GM18909 (cell line): ENCODE measurements at regions not wholly inside any gene's neighbourhood (a gene's known extent, or its start where the extent isn't known, plus 50 kb on each side); places are given as distances from the start of the nearest gene placed in this dataset.
"Not testable (repeated sequence)": the region's sequence is repeated elsewhere in the genome, so short reads cannot be mapped to it uniquely, and the experiment has no call there.

Experiments
- ATAC-seq: cut with Tn5 transposase; IDR thresholded peaks from one replicate; pipeline ENCODE4 v1.9.1; 2021; ENCODE audit warnings: mild to moderate bottlenecking; ENCODE audit not compliant: unreplicated experiment, poor library complexity

GRCh38 chr9:31185831-31186230, 1198.6 kb upstream of the ACO1 start:
- ATAC-seq: no peak

- no peak for ATAC-seq
Observed at GRCh38 chr9:31188496-31188895, 1195.9 kb upstream of the ACO1 start.

GRCh38 chr9:31210978-31211570, 1173.4 kb upstream of the ACO1 start:
- ATAC-seq: peak; percentile 87

GRCh38 chr9:31229976-31230375, 1154.5 kb upstream of the ACO1 start:
- not testable (repeated sequence) for ATAC-seq

- ATAC-seq: no peak
Observed at GRCh38 chr9:31232485-31232884, 1152.0 kb upstream of the ACO1 start.

DNA sequence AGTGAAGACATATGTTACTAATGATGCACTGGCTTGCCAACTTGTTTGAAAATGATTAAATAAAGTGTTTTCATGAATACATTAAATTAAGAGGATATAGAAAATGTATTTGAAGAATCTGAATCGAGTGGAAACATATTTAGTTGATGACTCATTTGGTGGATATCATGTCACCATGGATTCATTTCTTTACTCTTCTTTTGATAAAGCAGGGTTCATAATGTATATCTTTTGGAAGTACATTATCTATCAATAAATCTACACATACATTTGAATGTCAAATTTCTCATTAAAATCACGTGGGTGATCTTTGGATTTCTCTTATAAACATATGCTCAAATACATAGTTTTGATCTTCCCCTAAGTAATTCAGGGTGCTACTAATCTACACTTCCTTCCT, 1148.1 kb upstream of the ACO1 start:
- no peak for ATAC-seq

DNA sequence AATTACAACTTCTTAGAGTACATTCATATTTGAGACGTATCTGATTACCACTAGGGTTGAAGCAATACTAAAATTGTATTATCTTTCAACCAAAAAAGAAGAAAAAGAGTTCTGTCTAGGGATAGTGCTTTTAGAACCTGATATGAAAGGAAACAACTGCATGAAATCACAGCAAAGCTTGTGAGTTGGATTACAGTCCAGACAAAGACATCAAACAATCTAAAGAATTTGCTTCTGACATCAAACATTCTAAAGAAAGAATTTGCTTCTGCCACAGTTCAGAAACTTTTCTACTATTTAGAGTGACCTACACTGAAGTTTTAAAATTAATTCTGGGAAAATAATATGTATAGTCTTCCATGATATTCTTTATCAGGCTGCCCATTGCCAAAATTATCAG, 1141.1 kb upstream of the ACO1 start:
- ATAC-seq: no peak

GRCh38 chr9:31248156-31248555, 1136.3 kb upstream of the ACO1 start:
- ATAC-seq: no peak

DNA sequence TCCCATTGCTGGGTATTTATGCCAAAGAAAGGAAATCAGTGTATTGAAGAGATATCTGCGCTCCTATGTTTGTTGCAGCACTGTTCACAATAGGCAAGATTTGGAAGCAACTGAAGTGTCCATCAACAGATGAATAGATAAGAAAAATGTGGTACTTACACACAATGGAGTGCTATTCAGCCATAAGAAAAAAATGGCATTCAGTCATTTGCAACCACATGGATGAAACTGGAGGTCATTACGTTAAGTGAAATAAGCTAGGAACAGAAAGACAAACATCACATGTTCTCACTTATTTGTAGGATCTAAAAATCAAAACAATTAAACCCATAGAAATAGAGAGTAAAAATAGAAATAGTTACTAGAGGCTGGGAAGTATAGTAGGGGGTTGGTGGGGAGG, 1133.1 kb upstream of the ACO1 start:
- ATAC-seq: no peak

DNA sequence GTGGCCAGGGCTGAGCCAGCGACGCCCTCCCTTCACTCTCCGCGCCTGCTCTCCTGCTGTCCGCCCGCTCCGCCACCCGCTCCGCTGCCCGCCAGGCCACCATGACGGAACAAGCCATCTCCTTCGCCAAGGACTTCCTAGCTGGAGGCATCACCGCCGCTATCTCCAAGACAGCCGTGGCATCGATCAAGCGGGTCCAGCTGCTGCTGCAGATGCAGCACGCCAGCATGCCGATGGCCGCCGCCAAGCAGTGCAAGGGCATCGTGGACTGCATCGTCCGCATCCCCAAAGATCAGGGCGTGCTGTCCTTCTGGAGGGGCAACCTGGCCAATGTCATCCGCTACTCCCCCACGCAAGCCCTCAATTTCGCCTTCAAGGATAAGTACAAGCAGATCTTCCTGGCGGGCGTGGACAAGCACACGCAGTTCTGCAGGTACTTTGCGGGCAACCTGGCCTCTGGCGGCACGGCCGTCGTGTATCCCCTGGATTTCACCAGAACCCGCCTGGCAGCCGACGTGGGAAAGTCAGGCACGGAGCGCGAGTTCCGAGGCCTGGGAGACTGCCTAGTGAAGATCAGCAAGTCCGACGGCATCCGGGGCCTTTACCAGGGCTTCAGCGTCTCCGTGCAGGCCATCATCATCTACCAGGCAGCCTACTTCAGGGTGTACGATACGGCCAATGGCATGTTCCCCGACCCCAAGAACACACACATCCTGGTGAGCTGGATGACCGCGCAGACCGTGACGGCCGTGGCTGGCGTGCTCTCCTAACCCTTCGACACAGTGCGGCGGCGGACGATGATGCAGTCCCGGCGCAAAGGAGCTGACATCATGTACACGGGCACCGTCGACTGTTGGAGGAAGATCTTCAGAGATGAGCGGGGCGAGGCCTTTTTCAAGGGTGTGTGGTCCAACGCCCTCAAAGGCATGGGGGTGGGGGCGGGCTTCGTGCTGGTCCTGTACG, 1130.4 kb upstream of the ACO1 start:
- no peak for ATAC-seq

DNA sequence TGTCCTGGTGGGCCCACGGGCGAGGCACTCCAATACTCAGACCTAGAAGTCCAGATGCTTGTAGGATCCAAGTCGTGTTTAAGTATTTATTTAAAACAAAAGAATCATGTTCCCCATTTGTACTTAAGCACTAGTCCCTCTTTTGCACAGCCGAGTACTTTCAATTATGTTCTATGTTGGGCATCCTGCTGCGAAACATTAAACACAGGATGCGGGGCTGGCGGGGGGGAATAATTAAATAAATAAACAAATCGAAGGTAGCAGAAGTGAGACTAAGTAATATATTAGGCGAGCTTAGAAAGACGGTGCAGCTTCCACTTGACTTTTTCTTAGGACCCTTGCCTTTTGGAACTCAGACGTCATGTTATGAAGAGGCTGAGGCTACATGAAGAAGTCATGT, 1129.2 kb upstream of the ACO1 start:
- ATAC-seq: no peak

DNA sequence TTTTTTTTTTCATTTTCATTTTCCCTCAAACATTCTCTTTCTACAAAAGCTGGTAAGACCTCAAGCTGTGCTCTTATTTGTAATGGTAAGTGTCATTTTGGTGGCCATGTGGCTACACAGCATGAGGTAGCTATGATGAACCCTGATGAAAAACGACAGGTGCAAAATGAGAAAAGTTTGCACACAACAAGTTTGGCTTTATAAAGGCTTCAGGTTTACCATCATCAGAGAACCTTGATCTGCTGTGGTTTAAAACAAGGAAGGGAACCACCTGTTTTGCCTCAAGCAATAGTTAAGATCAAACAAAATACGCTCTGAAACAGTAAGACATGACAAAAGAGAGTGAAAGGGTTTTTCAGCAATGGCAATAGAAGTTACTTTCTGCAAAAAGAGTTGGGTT, 1124.6 kb upstream of the ACO1 start:
- ATAC-seq: no peak

DNA sequence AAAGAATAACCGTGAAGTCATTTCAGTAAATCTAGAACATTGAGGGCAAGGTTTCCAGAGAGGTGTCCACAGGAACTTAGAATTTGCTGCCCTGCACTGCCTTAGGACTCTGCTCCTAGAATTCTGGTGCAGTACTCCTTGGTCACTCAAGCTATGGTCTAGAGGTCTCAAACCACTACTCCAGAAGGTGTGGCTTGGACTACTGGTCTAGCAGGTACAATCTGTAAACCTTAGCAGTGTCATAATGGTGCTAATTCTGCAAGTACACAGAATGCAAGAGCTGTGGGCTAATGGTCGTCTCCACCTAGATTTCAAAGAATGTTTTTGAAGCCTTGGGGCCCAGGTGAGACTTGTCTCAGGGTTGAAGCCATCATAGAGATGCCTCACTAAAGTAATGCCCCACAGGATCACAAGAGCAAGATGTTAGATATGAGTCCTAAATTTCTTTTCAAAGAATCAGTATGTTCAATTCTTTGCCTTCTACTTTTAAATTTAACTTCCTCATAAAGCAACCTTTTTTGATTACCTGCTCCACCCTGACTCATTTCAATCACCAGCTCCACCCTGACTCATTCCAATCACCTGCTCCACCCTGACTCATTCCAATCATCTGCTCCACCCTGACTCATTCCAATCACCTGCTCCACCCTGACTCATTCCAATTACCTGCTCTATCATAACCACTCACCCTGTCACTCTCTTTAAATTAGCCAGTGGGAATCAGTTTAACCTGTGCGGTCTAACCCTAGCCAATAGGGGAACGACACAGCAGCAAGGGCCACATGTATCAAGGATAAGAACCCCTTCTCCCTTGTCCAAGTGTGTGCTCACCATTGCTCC, 1111.8 kb upstream of the ACO1 start:
- no peak for ATAC-seq

DNA sequence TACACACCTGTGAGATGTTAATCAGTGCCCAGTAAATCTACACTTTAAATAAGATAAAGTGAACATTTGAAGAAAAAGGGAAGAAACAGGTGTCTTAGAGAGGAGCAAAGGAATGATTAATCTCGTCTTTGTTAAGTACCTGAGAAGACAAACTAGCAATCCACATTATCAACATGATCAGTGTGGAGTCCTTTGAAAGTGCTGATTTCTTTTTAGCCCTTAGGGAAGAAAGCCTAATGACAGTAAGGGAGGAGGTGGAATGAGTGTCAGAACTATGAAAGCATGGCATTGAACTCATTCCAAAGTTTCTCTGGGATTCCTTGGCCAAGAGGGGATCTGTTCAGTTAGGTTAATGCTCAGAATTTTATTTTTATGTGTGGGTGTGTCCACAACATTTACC, 1109.0 kb upstream of the ACO1 start:
- no peak for ATAC-seq

DNA sequence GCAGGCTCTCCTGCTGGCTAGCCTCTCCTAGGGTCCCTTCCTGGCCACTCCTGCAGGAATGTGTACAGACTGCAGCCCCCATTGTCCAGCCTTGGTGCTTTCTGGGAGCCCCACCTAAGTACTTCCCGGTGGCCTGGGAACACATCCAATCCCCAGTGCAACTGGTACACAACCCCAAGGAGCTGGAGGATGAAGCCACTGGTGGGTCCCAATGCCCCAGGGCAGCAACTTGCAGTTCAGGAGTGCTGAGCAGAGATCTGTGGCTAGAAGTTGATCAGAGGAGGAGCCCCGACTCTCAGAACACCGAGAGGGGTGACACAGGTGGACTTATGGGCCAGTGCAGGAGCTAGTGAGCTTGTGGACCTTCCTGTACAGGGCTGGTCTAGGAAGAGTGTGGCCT, 1093.7 kb upstream of the ACO1 start:
- no peak for ATAC-seq

DNA sequence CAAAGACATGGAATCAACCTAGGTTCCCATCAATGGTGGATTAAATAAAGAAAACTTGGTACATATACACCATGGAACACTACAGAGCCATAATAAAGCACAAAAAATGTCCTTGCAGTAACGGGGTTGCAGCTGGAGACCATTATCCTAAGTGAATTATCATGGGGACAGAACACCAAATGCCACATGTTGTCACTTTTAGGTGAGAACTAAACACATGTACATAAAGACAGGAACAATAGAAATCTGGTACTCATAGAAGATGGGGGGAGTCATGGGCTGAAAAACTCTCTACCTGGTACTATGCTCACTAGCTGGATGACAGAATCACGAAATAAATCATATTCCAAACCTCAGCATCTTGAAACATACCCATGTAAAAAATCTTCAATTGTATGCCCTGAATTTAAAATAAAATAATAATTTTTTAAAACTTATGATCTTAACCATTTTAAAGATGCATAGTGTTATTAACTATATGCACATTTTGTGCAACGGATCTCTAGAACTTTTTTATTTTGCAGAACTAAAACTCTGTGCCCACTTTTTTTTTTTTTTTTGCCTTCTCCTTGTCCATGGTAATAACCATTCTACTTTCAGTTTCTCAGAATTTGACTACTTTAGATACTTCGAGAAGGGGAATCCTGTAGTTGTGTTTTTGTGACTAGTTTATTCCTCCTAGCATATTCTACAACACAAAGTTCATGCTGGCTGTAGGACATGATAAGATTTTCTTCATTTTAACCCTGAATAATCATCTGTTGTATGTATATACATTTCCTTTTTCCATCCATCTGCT, 1081.6 kb upstream of the ACO1 start:
- peak; percentile 76 for ATAC-seq

DNA sequence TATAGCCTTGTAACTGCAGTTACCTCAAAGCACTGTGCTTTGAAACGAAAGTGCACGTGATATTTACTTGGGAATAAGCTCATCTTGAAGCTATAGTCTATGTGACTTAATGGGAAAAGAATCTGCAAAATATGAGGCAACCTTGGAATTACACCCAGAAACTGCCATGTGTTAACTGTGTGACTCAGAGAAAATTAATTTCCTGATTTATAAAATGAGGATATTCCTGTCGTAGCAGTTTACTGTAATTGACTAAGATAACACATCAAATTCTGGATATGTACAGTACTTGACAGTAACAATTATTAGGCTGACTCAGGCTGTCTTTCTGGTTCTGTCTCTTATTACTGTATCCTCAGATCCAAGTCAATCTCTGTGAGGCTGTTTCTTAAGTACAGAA, 1079.9 kb upstream of the ACO1 start:
- no peak for ATAC-seq

DNA sequence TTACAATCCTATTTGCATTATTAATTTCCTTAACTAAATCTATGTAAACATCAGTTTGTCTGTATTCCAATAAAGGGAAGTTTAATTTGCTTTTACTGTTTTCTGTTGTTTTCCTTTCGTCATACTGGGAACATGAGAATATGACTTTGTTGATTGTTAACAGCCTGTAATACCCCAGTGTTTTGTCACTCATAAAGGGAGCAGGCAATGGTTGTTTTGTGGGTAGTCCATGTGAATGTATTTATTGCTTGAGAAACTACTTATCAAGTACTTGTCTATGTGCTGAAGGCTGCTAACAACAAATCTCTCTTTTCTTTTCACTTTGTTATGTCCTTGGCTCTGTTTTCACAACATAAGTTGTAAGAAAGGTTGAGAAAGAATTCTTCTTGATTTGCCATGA, 1070.2 kb upstream of the ACO1 start:
- ATAC-seq: no peak

- no peak for ATAC-seq
Observed at GRCh38 chr9:31320494-31320893, 1063.9 kb upstream of the ACO1 start.

DNA sequence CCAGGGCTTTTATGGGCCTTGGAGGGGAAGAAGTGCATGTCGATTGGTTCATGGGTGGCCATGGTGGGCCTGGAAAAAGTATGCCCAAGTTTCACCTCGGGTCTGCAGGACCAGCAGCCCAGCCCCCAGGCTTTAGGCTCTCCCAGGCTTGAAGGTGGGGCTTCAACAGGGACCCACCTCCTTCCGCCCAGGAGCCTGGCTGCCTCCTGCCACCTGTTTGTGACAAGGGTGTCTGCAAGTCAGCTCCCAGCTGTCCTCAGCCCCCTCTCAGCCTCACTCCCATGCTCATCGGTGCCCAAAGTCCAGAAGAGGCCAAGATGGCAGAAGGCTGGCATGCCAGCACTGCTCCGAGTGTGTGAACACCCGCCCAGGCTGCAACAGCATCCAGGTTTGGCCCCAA, 1063.2 kb upstream of the ACO1 start:
- ATAC-seq: no peak
